Sigmoid colon (tissue), 4 donors: ENCODE measurements at regions not wholly inside any gene's neighbourhood (a gene's known extent, or its start where the extent isn't known, plus 50 kb on each side); places are given as distances from the start of the nearest gene placed in this dataset.

Source experiments
- EP300 ChIP-seq, 4 donors: sonication (generic); formaldehyde crosslinking; IDR thresholded peaks; one replicate each; pipeline ENCODE4 v1.6.1; 2017; ENCODE audit warnings: antibody characterized with exemption in 4 of 4
- POLR2A ChIP-seq, 2 donors: fragments of 450-650 bp; IDR thresholded peaks; one replicate each; pipeline ENCODE4 v1.6.1; 2016; ENCODE audit warnings: antibody characterized with exemption in 2 of 2, mild to moderate bottlenecking in 2 of 2, moderate library complexity in 2 of 2

DNA sequence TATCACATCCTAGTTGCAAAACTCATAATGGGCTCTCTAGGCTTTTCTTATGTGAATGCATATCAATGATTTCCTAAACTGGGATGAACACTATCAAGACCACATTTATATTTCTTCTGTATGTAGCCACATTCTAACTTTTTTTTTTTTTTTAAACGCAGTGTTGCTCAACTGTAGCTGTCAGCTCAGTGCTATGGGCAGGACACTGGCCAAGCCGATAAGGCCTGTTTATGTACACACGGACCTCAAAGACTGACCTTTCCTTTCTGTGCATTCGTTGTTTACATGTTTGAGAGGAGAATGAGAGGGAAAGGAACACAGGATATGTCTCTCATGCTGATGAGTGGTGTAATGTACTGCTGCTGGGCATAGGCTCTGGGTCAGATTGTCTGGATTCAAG, 75.1 kb upstream of the B3GAT2 start:
- no peak for TF ChIP-seq POLR2A (IDR thresholded peaks at IDR 0.05)
- TF ChIP-seq EP300 (IDR thresholded peaks at IDR 0.05): no peak
